ENCODE measurements at regions not wholly inside any gene's neighbourhood (a gene's known extent, or its start where the extent isn't known, plus 50 kb on each side); places are given as distances from the start of the nearest gene placed in this dataset.

DNA sequence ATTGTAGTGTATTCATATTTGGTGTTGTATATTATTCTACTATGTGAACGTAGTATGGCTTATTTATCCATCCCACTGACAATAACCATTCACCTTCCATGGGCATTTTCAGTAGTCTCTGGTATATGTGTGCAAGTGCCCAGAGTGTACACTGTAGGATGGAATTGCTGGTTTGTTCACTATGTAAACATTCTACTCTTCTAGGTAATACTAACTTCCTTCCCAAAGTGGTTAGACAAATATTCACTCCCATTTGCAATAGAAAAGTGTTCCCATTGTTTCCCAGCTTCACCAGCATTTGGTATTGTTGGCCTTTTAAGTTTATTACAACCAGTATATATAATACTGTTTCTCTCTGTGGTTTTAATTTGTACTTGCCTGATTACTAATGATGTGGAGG is 153.7 kb downstream of the C7orf25 start:
- no peak for DNase-seq

DNA sequence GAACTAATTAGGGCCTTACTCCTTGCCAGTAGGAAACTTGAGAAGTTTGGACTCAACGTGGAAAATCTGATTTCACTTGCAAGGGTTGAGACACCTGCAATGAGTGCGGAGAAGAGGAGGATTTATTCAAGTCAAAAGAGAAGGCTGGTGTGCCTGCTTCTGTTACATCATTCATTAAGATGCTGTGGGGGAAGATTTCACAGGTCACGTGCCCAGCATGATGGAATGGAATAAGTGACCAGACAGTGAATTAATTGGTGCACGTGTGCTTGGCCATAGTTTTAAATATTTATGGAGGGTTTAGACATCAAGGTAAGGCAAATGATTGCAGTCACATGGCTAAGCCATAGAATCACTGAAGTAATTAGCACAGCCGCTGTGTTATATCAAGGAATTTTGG is 155.0 kb downstream of the C7orf25 start:
- Histone ChIP-seq H3K4me1 (no peaks in the 10 kb centered on the region), H3K9me3 (peaks cover 4% of the 10 kb centered on the region), H3K27me3 (ENCODE audit: insufficient read depth in 3 of 3, low read length in 2 of 3) (no peaks in the 10 kb centered on the region), H3K4me3 (no peak overlapping the region), H3K36me3 (ENCODE audit: insufficient read depth in 1 of 2, low read depth in 1 of 2) (no peaks in the 10 kb centered on the region), H3K27ac (no peak overlapping the region)
- WGBS, 3 donors = 42 to 45% (median 43%) methylated on average over 5 of the region's 5 CpGs
- ATAC-seq = no peak
- no peak for DNase-seq
- intact Hi-C loops (cut with DNase I) = no loop called here
- TF ChIP-seq, protein P1, sequence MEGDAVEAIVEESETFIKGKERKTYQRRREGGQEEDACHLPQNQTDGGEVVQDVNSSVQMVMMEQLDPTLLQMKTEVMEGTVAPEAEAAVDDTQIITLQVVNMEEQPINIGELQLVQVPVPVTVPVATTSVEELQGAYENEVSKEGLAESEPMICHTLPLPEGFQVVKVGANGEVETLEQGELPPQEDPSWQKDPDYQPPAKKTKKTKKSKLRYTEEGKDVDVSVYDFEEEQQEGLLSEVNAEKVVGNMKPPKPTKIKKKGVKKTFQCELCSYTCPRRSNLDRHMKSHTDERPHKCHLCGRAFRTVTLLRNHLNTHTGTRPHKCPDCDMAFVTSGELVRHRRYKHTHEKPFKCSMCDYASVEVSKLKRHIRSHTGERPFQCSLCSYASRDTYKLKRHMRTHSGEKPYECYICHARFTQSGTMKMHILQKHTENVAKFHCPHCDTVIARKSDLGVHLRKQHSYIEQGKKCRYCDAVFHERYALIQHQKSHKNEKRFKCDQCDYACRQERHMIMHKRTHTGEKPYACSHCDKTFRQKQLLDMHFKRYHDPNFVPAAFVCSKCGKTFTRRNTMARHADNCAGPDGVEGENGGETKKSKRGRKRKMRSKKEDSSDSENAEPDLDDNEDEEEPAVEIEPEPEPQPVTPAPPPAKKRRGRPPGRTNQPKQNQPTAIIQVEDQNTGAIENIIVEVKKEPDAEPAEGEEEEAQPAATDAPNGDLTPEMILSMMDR (IDR thresholded peaks at IDR 0.05) = no peak

More for the DNA sequence above, 153.7 kb downstream of the C7orf25 start:
- 85 to 88% (median 85%) methylated on average over 1 of the region's 1 CpG for WGBS, 3 donors
- Histone ChIP-seq H3K4me3 (no peak overlapping the region), H3K9me3 (peaks cover 4% of the 10 kb centered on the region), H3K36me3 (ENCODE audit: insufficient read depth in 1 of 2, low read depth in 1 of 2) (no peaks in the 10 kb centered on the region), H3K4me1 (no peaks in the 10 kb centered on the region), H3K27me3 (ENCODE audit: insufficient read depth in 3 of 3, low read length in 2 of 3) (no peaks in the 10 kb centered on the region), H3K27ac (no peak overlapping the region)
- intact Hi-C loops (cut with DNase I) = no loop called here
- ATAC-seq = no peak
- TF ChIP-seq, protein P1 (IDR thresholded peaks at IDR 0.05) = no peak

DNA sequence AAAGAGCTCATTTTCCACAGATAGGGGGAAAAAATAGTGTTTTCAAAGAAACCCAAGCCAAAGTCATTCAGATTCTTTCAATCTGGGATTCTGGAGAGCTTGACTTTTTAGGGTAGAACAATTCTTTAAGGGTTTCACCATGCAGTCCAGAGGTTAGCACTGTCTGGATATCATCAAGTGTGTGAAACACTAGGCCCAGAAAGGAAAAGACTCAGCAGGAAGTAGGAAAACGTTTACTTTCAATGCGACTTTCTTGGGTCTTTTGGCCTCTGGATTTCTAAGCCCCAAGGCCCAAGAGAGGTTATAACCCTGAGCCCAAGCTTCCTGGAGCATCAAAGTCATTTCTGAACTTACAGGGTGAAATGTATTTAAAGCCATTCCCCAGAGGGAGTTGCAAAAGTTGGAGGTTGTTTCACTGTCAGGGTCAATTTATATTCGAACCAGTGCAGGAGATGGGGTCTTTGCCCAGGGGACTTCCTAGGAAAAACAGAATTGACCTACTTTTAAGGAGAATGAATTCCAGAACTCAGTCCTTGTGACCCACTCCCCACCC is 158.0 kb downstream of the C7orf25 start:
- TF ChIP-seq, protein P1 (IDR thresholded peaks at IDR 0.05) = no peak
- H3K4me3 ChIP-seq = no peak overlapping the region
- peaks cover 4% of the 10 kb centered on the region for H3K9me3 ChIP-seq
- H3K27me3 ChIP-seq (ENCODE audit: insufficient read depth in 3 of 3, low read length in 2 of 3) = no peaks in the 10 kb centered on the region
- no peak overlapping the region for H3K27ac ChIP-seq
- no peak for DNase-seq
- 26 to 34% (median 34%) methylated on average over 3 of the region's 3 CpGs for WGBS, 3 donors
- no peaks in the 10 kb centered on the region for H3K4me1 ChIP-seq
- no peak for ATAC-seq
- intact Hi-C loops (cut with DNase I) = no loop called here
- H3K36me3 ChIP-seq (ENCODE audit: insufficient read depth in 1 of 2, low read depth in 1 of 2) = no peaks in the 10 kb centered on the region

DNA sequence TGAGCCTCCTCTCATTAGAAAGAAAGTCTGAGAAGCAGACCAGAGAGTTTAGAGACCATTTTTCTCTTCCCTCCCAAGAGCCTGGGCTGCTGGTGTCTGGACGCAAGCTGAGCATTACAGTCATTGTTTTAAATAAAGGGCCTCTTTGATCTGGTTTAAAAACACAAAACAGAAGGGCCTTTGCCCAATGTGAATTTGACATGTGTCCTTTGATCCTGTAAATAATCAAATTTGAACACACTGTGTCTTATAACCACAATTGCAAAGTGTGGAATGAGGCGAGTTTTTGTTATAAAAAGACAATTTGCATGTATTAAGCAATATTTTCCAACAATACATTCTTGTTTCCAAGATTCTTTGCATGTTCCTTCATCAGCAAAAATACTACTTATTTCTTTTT is 158.5 kb downstream of the C7orf25 start:
- 35 to 66% (median 48%) methylated on average over 2 of the region's 2 CpGs for WGBS, 3 donors
- Histone ChIP-seq H3K27me3 (ENCODE audit: insufficient read depth in 3 of 3, low read length in 2 of 3) (no peaks in the 10 kb centered on the region), H3K36me3 (ENCODE audit: insufficient read depth in 1 of 2, low read depth in 1 of 2) (no peaks in the 10 kb centered on the region), H3K4me1 (no peaks in the 10 kb centered on the region), H3K27ac (no peak overlapping the region), H3K4me3 (no peak overlapping the region), H3K9me3 (no peaks in the 10 kb centered on the region)
- no peak for ATAC-seq
- intact Hi-C loops (cut with DNase I) = no loop called here
- DNase-seq = no peak
- TF ChIP-seq, protein P1 (IDR thresholded peaks at IDR 0.05) = no peak

DNA sequence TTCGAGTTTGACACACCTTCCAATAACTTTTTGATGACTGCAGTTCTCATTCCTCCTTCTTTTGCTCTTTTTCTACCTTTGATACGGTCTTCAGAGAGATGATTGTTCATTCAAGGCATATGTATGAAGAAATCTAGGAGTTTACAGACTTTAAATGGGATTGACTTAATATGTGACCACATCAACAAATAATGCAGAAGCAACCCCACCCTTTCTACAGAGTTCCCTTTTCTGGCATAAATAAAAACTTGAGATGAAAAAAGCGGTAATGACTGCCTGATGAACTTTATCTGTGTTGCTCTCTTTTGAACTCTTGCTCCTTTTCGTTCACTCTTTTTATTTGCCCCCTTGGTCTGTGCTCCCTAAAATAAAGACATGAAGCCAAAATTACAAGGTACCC is 161.7 kb downstream of the C7orf25 start:
- TF ChIP-seq, protein P1 (IDR thresholded peaks at IDR 0.05) = no peak
- 70 to 86% (median 82%) methylated on average over 4 of the region's 4 CpGs for WGBS, 3 donors
- DNase-seq = no peak
- no peaks in the 10 kb centered on the region for H3K27me3 ChIP-seq (ENCODE audit: insufficient read depth in 3 of 3, low read length in 2 of 3)
- no peak for ATAC-seq
- no peaks in the 10 kb centered on the region for H3K9me3 ChIP-seq
- intact Hi-C loops (cut with DNase I) = no loop called here
- H3K4me1 ChIP-seq = no peaks in the 10 kb centered on the region
- no peak overlapping the region for H3K4me3 ChIP-seq
- no peaks in the 10 kb centered on the region for H3K36me3 ChIP-seq (ENCODE audit: insufficient read depth in 1 of 2, low read depth in 1 of 2)
- H3K27ac ChIP-seq = no peak overlapping the region
